NCI-H1048 (cell line): ENCODE measurements at regions not wholly inside any gene's neighbourhood (a gene's known extent, or its start where the extent isn't known, plus 50 kb on each side); places are given as distances from the start of the nearest gene placed in this dataset.

Experiments used
- DNase-seq: peaks from one replicate; lab custom pipeline; 2025; lab: John Stamatoyannopoulos, UW

DNA sequence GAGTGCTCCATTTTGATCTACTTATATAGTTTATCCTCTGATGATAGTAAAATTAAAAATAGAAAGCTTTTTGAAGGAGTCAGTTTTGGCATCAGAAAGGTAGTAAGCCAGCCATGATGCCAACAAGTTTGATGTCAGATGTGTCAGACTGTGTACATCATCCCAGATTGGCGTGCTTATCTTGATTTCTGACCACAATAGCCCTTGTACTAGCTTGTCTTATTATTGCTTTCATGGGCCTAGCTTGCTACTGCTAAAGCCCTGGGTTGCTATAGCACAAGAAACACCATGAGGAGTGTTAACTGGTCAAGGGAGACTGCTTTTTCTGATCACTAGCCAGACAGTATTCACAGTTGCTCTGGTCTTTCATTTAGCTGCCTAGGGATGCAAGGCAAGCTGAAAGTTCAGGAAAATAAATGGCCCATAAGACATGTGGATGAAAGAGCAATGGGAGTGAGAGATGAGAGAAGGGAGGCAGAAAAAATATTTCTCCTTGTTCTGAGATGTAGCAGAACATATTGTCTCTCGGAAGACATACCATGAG lies 1038.5 kb downstream of the JRKL start:
- no peak for DNase-seq

DNA sequence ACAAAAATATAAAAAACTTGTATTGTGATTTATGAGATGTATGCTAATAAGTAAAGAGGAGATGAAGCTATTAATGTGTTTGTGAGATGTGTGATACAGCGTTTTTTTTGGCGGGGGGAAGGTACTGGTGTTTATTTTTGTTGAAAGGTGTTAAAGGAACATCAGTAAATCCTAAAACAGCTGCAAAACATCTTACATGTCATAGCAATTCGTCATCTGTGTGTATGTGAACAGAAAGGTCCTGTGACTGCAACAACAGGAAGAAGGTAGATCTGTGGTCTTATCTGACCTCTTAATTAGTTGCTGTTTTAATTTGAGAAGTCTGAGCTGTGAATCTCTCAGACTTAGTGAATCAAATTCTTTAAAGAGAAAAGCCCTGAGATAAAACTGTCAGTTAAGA lies 1041.1 kb downstream of the JRKL start:
- DNase-seq, result no peak

DNA sequence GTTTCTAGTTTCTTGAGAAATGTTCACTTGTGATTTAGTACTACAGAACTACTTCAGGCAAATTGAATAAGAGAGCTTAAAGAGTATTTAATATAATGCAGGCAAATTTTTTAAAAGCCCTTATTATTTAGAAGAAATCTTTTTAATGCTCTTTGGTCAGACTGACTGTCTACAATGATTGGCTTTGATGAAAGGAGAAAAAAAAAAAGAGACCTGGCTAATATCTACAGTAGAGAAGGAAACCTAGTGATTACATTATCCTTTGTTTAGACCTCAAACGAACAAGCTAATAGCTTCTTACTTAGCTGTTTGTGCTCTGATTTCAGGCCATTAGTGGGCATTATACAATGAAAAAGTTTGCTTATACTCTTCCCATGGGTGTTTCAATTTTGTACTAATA lies 1043.1 kb downstream of the JRKL start:
- DNase-seq, result no peak

DNA sequence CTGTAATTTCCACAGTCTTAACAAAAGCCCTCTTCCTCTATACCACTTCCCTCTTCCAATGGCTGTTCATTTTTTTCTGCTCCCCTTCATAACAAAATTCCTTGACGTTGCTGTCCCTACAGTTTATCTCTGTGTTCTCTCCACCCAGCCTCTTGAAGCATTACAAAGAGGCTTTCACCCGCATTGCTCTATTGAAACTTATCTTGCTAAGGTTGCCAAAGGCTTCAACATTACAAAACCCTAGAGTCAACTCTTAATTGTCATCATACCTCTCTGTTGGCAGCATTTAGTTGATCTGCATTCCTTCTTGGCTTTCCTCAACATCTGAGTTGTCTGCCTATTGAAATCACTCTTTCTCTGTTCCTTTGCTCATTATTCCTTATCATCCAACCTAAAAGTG lies 1055.7 kb downstream of the JRKL start:
- no peak for DNase-seq

DNA sequence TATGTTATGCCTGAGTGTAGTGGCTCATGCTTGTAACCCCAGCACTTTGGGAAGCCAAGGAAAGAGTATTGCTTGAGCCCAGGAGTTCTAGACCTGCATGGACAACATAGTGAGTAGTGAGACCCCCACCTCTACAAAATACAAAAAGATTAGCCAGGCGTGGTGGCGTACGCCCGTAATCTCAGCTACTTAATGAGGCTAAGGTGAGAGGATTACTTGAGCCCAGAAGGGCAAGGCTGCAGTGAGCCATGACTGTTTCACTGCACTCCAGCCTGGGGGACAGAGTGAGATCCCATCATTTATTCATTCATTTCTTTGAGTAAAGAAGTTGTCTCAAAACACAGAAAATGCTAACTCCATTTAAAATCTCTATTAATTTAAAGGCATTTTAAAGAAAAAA lies 1061.6 kb downstream of the JRKL start:
- no peak for DNase-seq

DNA sequence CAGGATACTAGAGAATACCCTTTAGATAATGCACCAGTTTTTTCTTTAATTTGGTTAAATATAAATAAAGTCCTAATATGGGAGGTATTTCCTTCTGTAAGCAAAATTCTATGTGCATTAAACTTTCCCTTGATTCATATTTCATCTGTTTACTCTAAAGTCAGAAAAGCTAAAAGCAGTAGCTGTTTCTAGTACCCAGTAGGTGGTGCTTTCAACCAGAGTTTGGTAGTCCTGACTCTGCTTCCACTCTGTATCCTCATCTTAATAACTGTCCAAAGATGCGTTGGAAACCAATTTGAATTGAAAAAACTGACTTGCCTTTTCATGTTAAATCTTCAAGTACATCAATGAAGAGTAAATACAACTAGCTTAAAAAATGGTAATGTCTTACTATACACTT lies 1065.2 kb downstream of the JRKL start:
- no peak for DNase-seq

DNA sequence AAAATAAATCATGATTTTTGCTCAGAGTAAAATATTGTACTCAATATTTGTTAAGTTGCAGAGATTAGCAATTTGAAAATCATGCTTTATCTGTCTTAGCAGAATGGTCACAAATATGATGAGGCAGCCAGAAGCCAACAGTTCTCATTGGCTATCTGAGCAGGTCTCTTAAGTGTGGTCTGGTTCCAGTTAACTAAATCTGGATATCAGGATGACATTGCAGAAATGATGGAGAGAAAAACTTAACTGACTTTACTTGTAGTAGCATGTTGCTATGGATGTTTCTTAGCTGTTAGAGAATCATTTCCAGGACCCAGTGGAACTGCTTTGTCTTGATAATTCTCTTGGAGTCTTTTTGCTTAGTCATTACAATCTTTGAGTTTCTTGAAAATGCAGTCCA lies 1070.3 kb downstream of the JRKL start:
- DNase-seq, result no peak

DNA sequence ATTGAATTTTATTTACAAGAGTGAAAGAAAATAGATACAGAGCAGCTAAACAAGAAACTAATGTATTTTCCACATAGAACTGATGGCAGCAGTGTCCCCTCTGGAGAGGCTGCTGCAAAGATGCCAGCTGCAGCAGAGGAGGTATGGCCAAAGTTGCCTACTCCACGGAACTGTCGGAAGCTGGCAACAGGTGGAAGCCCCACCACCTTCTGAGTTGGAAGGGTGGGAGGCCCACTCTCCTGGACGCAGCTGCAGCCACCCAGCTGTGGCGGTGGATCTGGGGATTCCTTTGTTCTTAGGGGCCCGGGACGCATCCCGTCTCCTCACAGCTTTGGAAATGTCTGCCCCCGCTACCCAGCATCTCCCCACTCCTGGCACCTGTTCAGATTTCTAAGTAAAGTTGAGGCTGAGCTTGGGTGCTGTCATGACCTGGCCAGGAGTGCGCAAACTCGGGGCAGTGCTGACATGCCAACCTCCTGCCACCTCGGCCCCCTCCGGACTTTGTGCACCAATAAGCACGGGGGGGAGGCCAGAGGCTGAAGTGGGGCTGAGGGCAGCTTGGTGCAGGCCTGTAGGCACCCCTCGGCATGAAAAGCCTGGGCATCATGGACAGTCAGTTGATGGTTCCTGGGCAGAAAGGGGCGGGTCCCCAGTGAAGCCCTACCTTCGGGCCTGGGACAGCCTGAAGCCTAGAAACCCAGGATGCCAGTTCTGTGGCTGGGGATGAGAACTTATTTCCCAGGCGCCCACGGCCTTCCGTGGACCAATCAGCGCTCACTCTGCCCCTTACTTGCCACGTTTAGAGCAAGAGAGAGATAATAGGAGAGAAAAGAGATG lies 1071.4 kb downstream of the JRKL start:
- DNase-seq, result no peak

DNA sequence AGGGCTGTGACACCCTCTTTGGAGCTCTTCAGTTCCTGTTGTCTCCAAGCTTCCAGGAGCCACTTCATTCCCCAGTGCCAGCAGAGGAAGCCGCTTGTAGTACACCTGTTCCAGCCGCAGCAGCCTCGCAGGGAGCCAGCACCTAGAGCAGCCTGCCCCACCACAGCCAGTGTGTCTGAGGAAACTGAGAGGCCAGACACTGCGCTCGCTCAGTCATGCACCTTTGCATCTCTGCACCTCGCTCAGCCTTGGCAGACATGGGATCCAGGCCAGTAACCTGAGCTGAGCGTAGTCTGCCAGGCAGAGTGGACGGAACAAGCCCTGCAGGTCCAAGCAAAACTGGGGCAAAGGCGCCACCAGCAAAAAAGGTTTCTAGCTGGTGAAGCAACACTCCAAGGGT lies 1072.1 kb downstream of the JRKL start:
- no peak for DNase-seq

DNA sequence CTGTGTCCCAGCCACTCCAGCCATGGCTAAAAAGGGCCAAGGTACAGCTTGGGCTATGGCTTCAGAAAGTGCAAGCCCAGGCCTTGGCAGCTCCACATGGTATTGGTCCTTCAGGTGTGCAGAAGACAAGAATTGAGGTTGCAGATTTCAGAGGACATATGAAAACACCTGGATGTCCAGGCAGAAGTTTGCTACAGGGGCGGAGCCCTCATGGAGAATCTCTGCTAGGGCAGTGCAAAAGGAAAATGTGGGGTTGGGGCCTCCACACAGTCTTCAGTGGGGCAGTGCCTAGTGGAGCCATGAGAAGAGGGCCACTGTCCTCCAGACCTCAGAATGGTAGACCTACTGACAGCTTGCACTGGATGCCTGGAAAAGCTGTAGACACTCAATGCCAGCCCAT lies 1074.1 kb downstream of the JRKL start:
- DNase-seq, result no peak

DNA sequence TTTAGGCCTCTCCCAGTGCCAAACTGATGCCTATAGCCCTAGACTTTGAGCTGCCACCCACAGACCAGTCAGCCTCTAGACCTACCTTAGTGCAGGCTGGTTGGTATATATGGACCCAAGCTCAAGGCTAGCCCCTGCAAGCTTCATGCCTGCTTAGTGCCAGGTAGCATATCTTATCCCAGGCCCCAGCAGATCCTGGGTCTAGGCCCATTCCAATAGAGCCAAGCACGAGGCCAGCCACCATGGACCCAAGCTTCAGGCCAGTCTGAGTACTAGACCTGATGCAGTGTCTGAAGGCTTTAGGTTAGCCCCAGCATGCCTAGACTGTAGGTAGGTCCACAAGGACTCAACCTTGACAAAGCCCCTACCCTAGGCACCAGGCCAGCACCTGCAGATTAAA lies 1081.7 kb downstream of the JRKL start:
- no peak for DNase-seq

DNA sequence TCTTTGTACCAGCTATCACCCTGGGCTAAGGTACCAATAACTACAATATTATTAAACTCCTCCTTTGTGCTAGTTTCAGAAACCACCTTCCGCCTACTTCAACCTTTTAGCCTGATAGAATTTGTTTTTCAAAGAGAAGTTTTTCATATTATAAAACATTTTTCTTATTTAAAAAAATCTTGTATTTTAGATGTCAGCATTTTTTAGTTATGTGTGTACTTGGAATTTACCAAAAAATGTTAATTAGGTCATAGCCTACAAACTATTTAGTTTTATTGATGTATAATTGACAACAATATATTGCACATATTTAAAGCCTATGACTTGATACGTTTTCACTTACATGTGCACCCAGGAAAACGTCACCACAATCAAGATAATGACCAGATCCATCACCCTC lies 1097.6 kb downstream of the JRKL start:
- DNase-seq, result no peak

DNA sequence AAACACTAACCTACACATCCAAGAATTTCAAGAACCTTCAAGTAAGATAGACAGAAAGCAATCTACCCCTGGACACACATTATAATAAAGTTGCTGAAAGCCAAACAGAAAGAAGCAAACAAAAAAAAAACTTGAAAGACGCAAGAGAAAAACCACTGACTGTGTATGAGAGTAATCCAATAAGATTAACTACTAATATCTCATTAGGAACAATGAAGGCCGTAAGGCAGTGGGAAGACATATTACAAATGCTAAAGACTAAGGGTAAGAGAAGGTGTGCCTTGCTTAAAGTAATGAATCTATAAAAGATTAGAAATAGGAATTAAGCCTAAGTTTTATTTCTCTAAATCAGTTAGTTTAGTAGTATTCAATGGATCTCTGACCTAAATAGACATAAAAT lies 1109.1 kb downstream of the JRKL start:
- no peak for DNase-seq

DNA sequence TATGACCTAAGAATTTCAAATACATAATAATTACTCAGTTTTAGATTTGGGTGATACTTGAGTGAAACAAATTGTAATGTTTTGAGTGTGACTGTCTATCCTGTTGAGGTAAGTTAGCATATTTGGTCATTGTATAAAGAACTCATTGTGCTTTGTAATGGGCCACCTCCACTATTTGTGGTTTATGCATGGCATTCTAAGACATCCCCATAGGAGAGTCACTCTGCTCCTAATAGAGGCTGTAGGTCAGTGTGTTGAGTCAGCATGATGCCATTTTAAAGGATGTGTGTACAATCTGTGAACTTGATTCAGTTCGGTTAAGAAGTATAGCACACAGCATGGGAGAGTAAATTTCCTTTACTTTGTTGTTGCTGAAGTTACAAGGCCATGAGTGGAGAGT lies 1112.4 kb downstream of the JRKL start:
- no peak for DNase-seq

DNA sequence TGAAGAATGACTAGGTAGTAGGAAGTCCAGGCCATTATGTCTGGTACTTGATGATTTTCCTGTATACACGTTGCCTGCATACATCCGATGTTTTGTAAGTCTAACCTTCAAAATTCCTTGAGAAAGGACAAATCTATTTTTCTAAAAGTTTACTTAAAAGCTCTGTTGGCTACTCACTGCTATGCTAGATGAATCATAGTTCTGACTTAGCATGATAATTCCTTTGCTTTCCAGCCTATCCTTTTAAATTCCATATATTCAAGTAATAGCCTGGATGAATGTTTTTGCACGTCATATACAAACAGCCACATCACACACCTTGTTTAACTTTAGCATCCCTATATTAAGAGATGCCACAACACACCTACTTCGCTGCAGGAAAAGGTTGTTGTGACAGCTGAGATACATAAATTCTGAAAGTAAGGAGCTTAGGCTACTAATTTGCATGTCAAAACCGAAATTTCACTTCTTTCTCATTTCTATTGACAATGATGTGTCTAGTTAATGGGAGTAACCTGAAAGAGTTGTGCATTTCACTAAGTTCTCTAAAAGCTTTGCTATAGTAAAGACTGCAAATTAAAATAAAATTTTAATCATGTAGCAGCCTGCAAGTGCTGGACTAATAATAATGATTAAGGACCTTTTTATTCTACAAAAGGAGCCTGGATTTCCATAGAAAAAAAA lies 1116.4 kb downstream of the JRKL start:
- no peak for DNase-seq

DNA sequence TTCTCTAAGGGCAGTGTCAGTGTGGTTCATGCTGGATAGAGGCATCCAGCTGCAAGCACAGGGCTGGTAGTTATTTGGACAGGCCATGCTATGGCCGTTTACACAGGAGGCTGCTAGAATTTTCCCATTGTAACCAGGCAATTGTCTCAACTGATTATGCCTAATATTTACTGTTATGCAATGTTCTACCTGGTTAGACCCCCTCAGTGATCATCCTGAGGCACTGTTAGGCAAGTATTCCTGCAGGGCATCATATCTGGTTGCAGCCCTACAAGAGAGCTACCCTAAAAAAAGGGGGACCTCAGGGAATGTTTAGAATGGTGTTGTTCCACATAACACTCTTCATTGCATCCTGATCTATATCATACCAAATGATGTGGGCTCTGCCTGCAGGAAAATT lies 1124.6 kb downstream of the JRKL start:
- no peak for DNase-seq

DNA sequence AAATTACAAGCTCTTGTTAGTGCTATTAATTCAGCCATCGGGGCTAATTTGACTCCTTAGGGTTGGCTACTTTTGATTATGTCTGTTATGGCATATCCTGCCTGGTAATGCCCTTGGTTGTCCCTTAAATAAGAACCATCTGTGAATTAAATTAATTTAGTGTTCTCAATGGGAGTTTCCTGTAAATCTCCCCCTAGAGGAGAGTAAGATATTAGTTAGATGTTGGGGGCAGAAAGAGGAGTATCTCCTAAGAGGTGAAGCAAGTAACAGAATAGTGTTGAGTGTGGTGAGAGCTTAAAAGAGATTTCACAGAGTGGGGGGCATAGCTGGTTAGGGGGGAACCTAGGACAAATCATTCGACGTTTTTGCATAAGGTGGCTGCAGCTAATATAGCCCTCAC lies 1126.9 kb downstream of the JRKL start:
- no peak for DNase-seq

DNA sequence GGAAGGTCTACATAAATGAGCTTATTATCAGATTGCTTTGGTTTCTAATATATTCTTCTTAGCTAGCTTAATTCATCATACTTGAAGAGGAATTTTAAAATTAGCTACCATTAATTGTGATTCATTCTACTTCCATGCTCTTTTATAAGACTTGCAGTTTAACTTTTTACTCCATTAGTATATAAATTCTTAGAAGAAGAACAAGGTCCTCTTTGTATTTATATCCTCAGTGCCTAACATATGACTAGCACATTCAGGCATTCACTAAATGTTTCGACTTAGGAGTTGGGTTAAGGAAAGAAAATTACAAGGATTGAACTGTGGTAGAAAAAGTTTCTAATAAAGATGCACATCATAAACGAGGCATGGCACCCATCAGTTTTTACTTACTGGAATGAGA lies 1135.5 kb downstream of the JRKL start:
- no peak for DNase-seq

DNA sequence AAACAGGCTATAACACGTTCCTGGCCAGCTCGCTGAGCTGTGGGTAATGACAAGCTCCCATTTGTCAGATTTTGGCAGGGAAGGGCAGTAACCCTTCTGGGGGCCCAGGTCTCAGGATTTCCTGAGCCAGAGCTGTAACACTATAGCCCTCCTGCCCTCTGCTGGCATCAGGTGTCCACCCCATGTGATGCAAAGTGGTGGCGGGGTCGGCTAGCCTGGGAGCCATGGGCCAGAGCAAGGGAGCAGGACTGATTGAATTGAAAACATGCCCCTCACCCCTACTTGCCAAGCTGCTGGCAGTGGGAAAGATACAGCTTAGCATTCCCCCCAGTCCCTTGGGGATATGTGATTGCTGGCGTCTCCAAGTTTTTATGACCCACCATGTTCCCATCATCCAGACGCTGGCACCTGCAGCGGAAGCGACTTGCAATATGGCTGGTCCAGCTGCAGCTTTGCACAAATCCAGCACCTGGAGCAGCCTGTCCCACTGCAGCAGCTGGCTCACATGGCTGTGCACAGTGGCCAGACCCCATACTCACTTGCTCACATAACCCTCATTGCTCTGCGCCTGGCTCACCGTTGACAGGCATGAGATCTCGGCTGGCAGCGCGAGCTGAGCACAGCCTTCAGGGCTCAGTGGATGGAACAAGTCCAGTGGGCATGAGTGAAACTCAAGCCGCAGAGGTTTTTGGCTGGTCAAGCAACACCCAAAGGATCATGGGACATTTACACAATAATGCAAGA lies 1147.8 kb downstream of the JRKL start:
- no peak for DNase-seq

DNA sequence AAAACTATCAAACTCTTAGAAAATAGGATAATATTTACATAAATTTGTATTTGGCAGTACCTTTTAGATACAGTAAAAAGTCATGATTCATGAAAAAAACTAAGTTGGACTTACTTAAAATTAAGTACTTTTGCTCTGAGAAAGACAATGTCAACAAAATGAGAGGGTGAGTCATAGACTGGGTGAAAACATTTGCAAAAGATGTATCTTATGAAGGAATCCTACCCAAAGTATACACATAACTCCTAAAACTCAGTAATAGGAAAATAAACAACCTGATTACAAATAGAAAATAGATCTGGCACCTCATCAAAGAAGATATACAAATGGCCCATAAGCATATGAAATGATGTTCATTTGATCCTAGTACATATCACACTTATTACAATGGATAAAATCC lies 1154.6 kb downstream of the JRKL start:
- DNase-seq, result no peak

DNA sequence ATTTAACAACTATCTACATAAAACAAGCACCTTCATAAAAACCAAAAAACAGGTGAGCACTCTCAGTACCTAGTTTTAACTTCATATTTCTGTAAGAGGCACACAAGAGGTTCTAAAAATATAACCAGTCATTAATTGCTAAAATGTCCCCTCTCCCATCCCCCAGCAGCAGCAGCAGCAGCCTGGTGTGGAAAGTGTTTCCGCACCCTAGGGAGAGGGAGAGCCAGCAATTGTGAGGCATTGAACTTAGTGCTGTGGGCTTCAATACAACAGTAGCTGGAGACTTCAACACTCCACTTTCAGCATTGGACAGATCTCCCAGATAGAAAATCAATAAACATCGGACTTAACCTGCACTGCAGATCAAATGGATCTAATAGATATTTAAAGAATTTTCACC lies 1158.5 kb downstream of the JRKL start:
- DNase-seq, result no peak

DNA sequence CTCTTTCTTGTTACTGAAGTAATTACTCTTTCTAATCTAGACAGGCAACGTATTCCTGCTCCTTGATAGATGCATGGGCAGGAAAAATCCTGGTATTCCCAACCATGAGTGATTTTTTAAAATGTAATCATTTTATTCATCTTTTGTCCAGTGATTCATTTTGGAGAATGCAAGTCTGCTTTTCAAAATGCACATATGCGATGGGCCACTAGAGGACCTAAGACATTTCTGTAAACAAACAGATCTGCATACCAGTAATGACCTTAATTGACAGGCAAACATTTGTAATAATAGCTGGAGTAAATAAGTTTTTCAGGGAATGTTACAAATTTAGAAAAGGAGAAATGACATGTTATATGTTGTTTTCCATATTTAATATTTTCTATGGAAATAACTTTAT lies 1167.6 kb downstream of the JRKL start:
- no peak for DNase-seq

DNA sequence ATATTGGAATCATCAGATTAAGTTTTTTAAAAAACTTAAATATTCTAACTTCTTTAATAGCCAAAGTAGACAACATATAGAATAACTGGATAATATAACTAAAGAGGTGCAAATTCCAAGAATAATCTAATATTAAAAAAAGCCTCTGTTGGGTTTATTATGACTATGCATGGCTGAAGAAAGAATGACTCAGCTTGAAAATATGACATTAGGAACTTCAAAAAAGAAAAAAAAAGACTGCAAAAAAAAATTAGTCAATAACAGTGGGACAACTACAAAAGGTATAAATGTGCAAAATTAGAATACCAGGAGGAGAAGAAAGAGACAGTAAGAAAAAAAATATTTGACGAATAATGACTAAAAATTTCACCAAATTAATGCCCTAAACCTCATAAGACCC lies 1178.0 kb downstream of the JRKL start:
- DNase-seq, result no peak
